ENCODE measurements at regions not wholly inside any gene's neighbourhood (a gene's known extent, or its start where the extent isn't known, plus 50 kb on each side); places are given as distances from the start of the nearest gene placed in this dataset.

DNA sequence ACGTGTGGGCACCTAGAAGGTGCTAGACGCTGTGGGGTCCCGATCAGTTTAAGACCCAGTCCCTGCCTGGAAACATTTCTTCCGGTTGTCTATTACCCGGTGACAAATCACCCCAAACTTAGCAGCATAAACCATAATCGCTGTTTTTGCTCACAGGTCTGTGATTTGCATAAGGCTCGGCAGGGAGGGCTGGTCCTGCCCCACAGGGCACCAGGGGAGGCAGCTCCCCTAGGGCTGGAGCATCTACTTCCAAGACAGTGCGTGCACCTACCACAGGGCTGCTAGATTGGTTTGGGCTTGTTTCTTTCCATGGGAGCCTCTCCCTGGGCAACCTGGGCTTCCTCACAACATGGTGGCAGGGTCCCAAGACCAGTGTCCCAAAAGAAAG lies 214.5 kb upstream of the CIBAR2 start:
- TF ChIP-seq, protein P1, sequence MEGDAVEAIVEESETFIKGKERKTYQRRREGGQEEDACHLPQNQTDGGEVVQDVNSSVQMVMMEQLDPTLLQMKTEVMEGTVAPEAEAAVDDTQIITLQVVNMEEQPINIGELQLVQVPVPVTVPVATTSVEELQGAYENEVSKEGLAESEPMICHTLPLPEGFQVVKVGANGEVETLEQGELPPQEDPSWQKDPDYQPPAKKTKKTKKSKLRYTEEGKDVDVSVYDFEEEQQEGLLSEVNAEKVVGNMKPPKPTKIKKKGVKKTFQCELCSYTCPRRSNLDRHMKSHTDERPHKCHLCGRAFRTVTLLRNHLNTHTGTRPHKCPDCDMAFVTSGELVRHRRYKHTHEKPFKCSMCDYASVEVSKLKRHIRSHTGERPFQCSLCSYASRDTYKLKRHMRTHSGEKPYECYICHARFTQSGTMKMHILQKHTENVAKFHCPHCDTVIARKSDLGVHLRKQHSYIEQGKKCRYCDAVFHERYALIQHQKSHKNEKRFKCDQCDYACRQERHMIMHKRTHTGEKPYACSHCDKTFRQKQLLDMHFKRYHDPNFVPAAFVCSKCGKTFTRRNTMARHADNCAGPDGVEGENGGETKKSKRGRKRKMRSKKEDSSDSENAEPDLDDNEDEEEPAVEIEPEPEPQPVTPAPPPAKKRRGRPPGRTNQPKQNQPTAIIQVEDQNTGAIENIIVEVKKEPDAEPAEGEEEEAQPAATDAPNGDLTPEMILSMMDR (IDR thresholded peaks at IDR 0.05; ENCODE audit: borderline replicate concordance, insufficient read depth, low read depth, low read length): no peak
- H3K4me3 ChIP-seq (ENCODE audit: low read depth, low read length): no peak overlapping the region

DNA sequence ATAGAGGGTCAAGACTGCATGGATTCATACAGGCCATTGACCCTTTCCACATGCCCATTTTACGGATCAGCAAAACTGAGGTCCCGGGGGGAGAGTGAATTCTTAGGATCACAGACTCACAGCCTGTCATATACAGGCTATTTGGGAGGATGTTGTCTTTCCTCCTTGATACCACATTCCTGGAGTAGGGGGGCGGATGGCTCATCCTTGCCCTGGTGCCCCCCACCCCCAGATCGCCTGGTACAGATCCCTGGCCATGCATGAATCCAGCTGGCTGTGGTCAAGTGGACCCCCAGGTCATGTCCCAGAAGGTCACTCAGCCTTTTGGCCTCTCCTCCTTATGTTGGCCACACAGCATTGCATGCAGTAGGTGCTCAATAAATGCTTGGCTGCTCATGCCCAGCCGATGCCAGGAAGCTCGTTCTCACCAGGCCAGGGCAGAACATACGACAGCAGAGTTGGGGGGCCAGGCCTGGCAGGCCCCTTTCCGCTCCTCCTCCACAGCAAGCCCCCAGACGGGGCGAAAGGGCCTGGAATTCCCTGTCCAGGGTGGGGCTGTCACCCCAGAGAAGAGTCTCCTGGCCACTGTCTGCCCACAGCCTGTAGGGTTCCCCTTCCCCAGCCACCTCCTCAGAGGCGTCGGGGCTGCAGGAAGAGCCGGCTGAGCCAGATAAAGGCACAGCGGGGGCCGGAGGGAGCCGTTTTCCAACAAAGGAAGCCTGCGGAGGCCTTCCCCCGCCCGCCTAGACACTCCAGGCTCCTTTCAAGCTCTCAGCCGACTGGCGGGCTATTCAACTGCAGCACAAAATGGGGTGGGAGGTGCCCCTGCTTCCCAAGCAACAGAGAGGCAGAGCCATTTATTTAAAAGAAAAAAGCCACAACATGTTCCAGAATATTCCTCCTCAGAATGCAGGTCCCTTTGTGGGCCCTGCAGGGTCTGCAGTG lies 215.7 kb upstream of the CIBAR2 start:
- TF ChIP-seq, protein P1 (IDR thresholded peaks at IDR 0.05; ENCODE audit: borderline replicate concordance, insufficient read depth, low read depth, low read length): no peak

DNA sequence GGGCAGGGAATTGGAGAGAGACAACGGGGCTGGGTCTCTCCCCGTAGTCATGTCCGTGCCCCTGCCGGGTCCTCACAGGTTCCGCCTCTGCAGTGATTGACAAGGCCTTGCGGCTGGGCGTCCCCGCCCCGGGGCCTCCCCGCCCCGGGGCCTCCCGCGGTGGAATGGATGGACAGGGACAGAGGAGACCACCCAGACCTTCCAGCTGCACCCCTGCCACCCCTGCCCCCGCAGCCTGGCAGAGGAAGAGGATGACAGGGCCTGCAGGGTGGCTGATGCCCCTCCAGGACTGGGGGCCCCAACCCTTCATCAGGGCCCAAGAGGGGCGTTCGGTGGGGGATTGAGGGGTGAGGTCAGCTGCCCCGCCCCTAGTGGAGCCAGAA lies 216.4 kb upstream of the CIBAR2 start:
- H3K4me3 ChIP-seq (ENCODE audit: low read depth, low read length): no peak overlapping the region
- TF ChIP-seq, protein P1 (IDR thresholded peaks at IDR 0.05; ENCODE audit: borderline replicate concordance, insufficient read depth, low read depth, low read length): no peak

More for the DNA sequence above, 215.7 kb upstream of the CIBAR2 start:
- H3K4me3 ChIP-seq (ENCODE audit: low read depth, low read length): no peak overlapping the region

DNA sequence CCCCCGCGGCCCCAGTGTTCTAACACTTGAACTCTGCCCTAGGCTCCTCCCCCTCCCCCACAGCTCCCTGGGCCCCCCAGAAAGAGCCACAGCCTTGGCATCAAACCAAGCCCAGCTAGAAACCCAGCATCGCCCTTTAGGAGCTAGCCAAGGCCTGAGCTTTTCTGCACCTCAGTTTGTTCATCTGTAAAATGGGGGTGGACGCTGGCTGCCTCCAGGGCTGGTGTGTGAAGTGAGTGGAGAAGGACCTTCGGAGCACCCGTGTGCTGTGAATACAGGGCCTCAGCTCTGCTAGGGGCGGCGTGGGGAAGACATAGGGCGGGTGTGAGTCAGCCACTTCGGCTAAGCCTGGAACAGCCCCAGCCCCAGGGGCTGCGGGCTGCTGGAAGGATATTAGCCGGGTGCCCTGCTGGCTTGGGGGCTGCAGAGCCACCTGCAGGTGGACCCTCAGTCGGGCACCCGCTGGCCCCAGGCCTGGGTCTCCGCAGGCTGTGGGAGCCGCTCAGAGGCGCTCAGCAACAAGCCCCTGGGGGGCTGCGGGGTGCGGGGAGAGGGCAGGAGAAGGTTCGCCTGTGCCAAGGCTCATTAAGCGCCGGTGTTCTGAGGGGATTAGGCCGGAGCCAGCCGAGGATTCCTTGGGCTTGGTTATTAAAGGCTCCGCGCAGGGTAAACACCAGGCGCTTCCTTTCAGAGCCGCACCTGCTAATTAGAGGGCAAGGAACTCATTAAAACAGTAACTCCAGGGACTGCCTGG lies 217.0 kb upstream of the CIBAR2 start:
- H3K4me3 ChIP-seq (ENCODE audit: low read depth, low read length): no peak overlapping the region
- TF ChIP-seq, protein P1 (IDR thresholded peaks at IDR 0.05; ENCODE audit: borderline replicate concordance, insufficient read depth, low read depth, low read length): no peak

DNA sequence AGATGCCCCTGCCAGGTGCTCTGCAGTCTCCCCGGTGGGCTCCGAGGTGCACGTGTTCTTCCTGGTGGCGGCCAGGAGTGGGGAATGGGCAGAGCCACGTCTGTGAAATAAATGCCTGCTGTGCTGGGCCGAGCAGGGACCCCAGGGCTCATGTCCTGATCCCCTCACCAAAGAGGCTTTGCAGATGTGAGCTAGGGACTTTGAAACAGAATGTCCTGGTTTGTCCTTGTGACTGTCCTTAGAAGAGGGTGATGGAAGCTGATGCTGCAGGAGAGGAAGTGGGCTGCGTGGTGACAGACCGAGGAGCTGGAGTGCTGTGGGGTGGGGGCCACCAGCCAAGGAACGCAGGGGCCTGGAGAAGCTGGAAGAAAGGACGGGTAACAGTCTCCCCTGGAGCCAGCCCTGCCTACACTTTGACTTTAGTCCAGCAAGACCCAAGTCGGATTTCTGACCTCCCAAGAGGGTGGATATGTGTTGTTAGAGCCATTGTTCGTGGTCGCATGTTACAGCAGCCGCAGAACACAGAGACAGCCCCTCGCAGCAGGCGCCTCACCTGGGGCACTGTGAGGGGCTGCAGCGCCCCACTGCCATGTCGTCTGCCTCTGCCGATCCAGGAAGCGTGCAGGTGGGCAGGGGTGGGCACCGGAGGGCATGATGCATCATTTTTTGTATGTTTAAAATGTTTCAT lies 217.9 kb upstream of the CIBAR2 start:
- TF ChIP-seq, protein P1 (IDR thresholded peaks at IDR 0.05; ENCODE audit: borderline replicate concordance, insufficient read depth, low read depth, low read length): no peak
- no peak overlapping the region for H3K4me3 ChIP-seq (ENCODE audit: low read depth, low read length)

DNA sequence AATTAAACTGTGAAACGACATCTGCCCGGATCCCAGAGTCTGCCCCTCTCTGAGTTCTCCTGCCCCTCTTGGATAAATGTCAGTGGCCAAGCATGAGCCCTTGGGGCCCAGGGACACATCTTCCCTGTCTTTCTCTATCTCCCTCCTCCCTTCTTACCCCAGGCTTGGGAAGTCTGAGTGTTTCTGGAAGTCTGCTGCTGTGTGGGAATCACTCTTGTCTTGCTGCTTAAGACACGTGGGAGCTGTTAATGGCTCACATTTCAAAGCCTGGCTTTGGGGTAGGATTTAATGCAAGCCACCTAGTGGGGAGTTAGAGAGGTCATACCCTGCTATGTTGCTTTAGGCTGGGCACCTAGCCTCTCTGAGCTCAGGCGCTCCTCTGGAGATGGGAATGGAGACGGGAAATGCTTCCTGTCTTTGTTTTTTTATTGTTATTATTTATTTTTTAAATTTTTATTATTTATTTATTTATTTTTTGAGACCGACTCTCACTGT lies 218.5 kb upstream of the CIBAR2 start:
- no peak overlapping the region for H3K4me3 ChIP-seq (ENCODE audit: low read depth, low read length)
- TF ChIP-seq, protein P1 (IDR thresholded peaks at IDR 0.05; ENCODE audit: borderline replicate concordance, insufficient read depth, low read depth, low read length): peak; percentile 43; the same call in 1 of the 2 replicates

Data from GM12875 (cell line).